HG03135 (cell line): ENCODE measurements at regions not wholly inside any gene's neighbourhood (a gene's known extent, or its start where the extent isn't known, plus 50 kb on each side); places are given as distances from the start of the nearest gene placed in this dataset.
"Not testable (repeated sequence)": the region's sequence is repeated elsewhere in the genome, so short reads cannot be mapped to it uniquely, and the experiment has no call there.

Experiments
- ATAC-seq: cut with Tn5 transposase; IDR thresholded peaks from one replicate; pipeline ENCODE4 v1.9.1; 2021; ENCODE audit warnings: mild to moderate bottlenecking, moderate library complexity; ENCODE audit not compliant: unreplicated experiment

- ATAC-seq = no peak
These were observed 156.8 kb upstream of the STS start for GRCh38 chrX:6990552-6991193.

GRCh38 chrX:6989858-6990257 lies 157.7 kb upstream of the STS start:
- no peak for ATAC-seq

GRCh38 chrX:6988694-6989093 lies 158.8 kb upstream of the STS start:
- ATAC-seq = not testable (repeated sequence)

GRCh38 chrX:6986915-6987314 lies 160.6 kb upstream of the STS start:
- ATAC-seq = no peak

- ATAC-seq = no peak
These were observed 162.0 kb upstream of the STS start for GRCh38 chrX:6985537-6985936.

- ATAC-seq = no peak
These were observed 164.1 kb upstream of the STS start for GRCh38 chrX:6983207-6983955.

- no peak for ATAC-seq
These were observed 165.7 kb upstream of the STS start for GRCh38 chrX:6981718-6982406.

GRCh38 chrX:6980981-6981380 lies 166.5 kb upstream of the STS start:
- ATAC-seq = no peak

- ATAC-seq = no peak
These were observed 179.3 kb upstream of the STS start for GRCh38 chrX:6968231-6968630.

GRCh38 chrX:6965729-6966128 lies 181.8 kb upstream of the STS start:
- ATAC-seq = no peak

GRCh38 chrX:6962006-6962355 lies 185.5 kb upstream of the STS start:
- ATAC-seq = no peak

GRCh38 chrX:6961286-6962005 lies 186.1 kb upstream of the STS start:
- no peak for ATAC-seq

- no peak for ATAC-seq
These were observed 188.5 kb upstream of the STS start for GRCh38 chrX:6959006-6959405.

GRCh38 chrX:6954836-6955235 lies 192.7 kb upstream of the STS start:
- ATAC-seq = no peak

GRCh38 chrX:6946168-6946567 lies 201.3 kb upstream of the STS start:
- ATAC-seq = no peak

GRCh38 chrX:6941041-6941440 lies 206.5 kb upstream of the STS start:
- ATAC-seq = no peak

- not testable (repeated sequence) for ATAC-seq
These were observed 214.6 kb upstream of the STS start for GRCh38 chrX:6932942-6933341.

GRCh38 chrX:6930307-6930849 lies 217.1 kb upstream of the STS start:
- ATAC-seq = no peak

GRCh38 chrX:6924443-6925077 lies 223.0 kb upstream of the STS start:
- no peak for ATAC-seq

GRCh38 chrX:6917666-6918065 lies 229.8 kb upstream of the STS start:
- ATAC-seq = no peak

GRCh38 chrX:6910218-6910617 lies 237.3 kb upstream of the STS start:
- no peak for ATAC-seq
